GM23248 (cell line): ENCODE measurements at regions not wholly inside any gene's neighbourhood (a gene's known extent, or its start where the extent isn't known, plus 50 kb on each side); places are given as distances from the start of the nearest gene placed in this dataset.

Experiments used
- EZH2 ChIP-seq: fragments of 200-600 bp; sonication (generic); IDR thresholded peaks from 2 replicates; pipeline ENCODE4 v1.6.1; 2018; ENCODE audit warnings: antibody characterized with exemption, mild to moderate bottlenecking; ENCODE audit not compliant: insufficient read depth, poor library complexity, severe bottlenecking
- EZH2phosphoT487 ChIP-seq: fragments of 200-600 bp; sonication (generic); IDR thresholded peaks from 2 replicates; pipeline ENCODE4 v1.6.1; 2018; ENCODE audit warnings: antibody characterized with exemption, moderate library complexity, mild to moderate bottlenecking, low read depth; ENCODE audit not compliant: insufficient read depth

- TF ChIP-seq EZH2 (no peak), EZH2phosphoT487 (no peak)
Observed at GRCh38 chr4:177605252-177605651, 163.0 kb upstream of the AGA start.
